Mucosa of descending colon (tissue), 3 donors: ENCODE measurements at regions not wholly inside any gene's neighbourhood (a gene's known extent, or its start where the extent isn't known, plus 50 kb on each side); places are given as distances from the start of the nearest gene placed in this dataset.
"Not testable (repeated sequence)": the region's sequence is repeated elsewhere in the genome, so short reads cannot be mapped to it uniquely, and the experiment has no call there.

Source experiments
- ATAC-seq: fragments of 200-7000 bp; cut with Tn5 transposase; one replicate; pipeline ENCODE4 v1.9.1; 2020; ENCODE audit warnings: mild to moderate bottlenecking, moderate library complexity
- DNase-seq, 3 donors: peaks; one replicate each; pipeline ENCODE4 v3.0.0-alpha.2; 2020
- H3K36me3 ChIP-seq: fragments of 200-600 bp; one replicate; pipeline ENCODE4 v1.8.0; 2021; ENCODE audit warnings: low read depth, mild to moderate bottlenecking
- H3K4me1 ChIP-seq: fragments of 200-600 bp; one replicate; pipeline ENCODE4 v1.8.0; 2021; ENCODE audit warnings: low read depth, mild to moderate bottlenecking
- H3K4me3 ChIP-seq: fragments of 200-600 bp; one replicate; pipeline ENCODE4 v1.8.0; 2021; ENCODE audit warnings: mild to moderate bottlenecking
- H3K9me3 ChIP-seq: fragments of 200-600 bp; one replicate; pipeline ENCODE4 v1.8.0; 2021; ENCODE audit warnings: mild to moderate bottlenecking
- CTCF ChIP-seq: fragments of 200-600 bp; IDR thresholded peaks from one replicate; pipeline ENCODE4 v1.8.0; 2022; ENCODE audit warnings: antibody characterized with exemption, mild to moderate bottlenecking
- intact Hi-C, 2 donors: fragments of 100-400 bp; cut with DNase I in 1 of 2; cut with micrococcal nuclease in 1 of 2; formaldehyde crosslinking; loops; one replicate each; pipeline versions ENCODE4 v1.11.0 to v1.11.1; 2022; cut with DNase I, micrococcal nuclease
- donor health status: DM: no; HTN: no; CAD: no; lungs with moderate emphysema.
- donor health status: DM: no; HTN: no; CAD: no.
- donor health status: DM: no; HTN: yes; CAD: no.

GRCh38 chr14:38947343-38947742 lies 155.7 kb downstream of the SEC23A start:
- no peaks in the 10 kb centered on the region for H3K36me3 ChIP-seq
- no peak for DNase-seq
- ATAC-seq, result no peak
- no peaks in the 10 kb centered on the region for H3K4me1 ChIP-seq
- no peaks in the 10 kb centered on the region for H3K9me3 ChIP-seq
- H3K4me3 ChIP-seq, result no peak overlapping the region
- TF ChIP-seq CTCF, result no peak
- intact Hi-C loops, result no loop called here

DNA sequence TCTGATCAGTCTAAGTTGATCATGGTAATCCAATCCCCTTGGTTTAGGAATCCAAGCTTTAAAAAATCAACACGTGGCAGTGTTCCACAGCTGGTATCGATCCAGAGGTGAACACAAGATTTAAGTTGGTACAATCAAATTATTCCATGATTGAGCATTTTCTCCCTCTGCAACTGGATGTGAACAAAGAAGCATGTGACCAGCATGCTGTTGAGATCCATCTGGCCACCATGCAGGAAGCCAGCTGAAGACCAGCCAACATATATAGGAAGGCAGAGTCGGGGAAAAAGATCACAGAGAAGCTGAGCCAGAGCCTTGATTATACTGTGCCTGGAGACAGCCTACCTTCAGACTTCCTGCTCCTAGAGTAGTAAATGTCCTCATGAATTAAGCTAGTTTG lies 158.3 kb downstream of the SEC23A start:
- Histone ChIP-seq H3K4me3 (no peak overlapping the region), H3K4me1 (no peaks in the 10 kb centered on the region), H3K9me3 (no peaks in the 10 kb centered on the region), H3K36me3 (no peaks in the 10 kb centered on the region)
- ATAC-seq (no peak), DNase-seq (no peak)
- no peak for TF ChIP-seq CTCF
- intact Hi-C loops, result no loop called here

- Histone ChIP-seq H3K4me1 (no peaks in the 10 kb centered on the region), H3K36me3 (no peaks in the 10 kb centered on the region), H3K4me3 (no peak overlapping the region), H3K9me3 (no peaks in the 10 kb centered on the region)
- intact Hi-C loops, result no loop called here
- DNase-seq (no peak), ATAC-seq (no peak)
- TF ChIP-seq CTCF, result no peak
These were observed 161.5 kb downstream of the SEC23A start for GRCh38 chr14:38941488-38941887.

GRCh38 chr14:38932653-38933000 lies 170.4 kb downstream of the SEC23A start:
- ATAC-seq, DNase-seq, H3K4me1 ChIP-seq, intact Hi-C loops, H3K36me3 ChIP-seq, H3K4me3 ChIP-seq, H3K9me3 ChIP-seq: not testable (repeated sequence)

DNA sequence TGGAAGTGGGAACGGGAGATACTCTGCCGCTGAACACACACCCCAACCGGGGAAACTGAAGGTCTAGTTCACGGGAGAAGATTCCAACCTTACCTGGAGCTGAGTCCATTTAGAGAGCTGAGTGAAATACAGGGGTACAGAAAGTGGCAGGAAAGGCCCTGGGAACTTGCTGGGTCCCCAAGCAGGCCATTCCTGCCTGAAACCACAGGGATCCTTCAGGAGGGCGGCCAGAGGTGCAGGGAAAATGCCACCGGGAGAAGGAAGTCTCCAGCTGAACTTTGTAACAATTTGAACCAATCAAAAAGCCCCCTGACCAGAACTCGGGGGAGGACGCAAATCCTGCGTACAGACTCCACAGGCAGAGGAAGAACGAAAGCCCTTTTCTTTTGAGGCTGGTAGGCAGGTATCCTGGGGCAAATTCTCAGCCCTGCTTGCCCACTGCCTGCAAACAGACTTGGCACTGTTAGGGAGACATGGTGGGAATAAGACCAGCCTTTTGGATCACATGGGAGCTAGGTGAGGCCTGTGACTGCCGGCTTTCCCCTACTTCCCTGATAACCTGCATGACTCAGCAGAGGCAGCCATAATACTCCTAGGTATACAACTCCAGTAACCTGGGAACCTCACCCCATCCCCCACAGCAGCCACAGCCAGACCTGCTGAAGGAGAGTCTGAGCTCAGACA lies 170.9 kb downstream of the SEC23A start:
- no peak overlapping the region for H3K4me3 ChIP-seq
- TF ChIP-seq CTCF, result no peak
- no peaks in the 10 kb centered on the region for H3K4me1 ChIP-seq
- intact Hi-C loops, result no loop called here
- no peaks in the 10 kb centered on the region for H3K9me3 ChIP-seq
- no peak for ATAC-seq
- DNase-seq, result no peak
- H3K36me3 ChIP-seq, result no peaks in the 10 kb centered on the region

- H3K4me1 ChIP-seq, result no peaks in the 10 kb centered on the region
- ATAC-seq (no peak), DNase-seq (no peak)
- H3K9me3 ChIP-seq, result no peaks in the 10 kb centered on the region
- no peaks in the 10 kb centered on the region for H3K36me3 ChIP-seq
- no peak for TF ChIP-seq CTCF
- intact Hi-C loops, result no loop called here
- no peak overlapping the region for H3K4me3 ChIP-seq
These were observed 172.1 kb downstream of the SEC23A start for GRCh38 chr14:38930898-38931297.
